ES-I3 (cell line): ENCODE measurements at regions not wholly inside any gene's neighbourhood (a gene's known extent, or its start where the extent isn't known, plus 50 kb on each side); places are given as distances from the start of the nearest gene placed in this dataset.
"Not testable (repeated sequence)": the region's sequence is repeated elsewhere in the genome, so short reads cannot be mapped to it uniquely, and the experiment has no call there.

Experiments used
- H3K36me3 ChIP-seq: 2 replicates; pipeline ENCODE4 v1.6.1; 2013; ENCODE audit warnings: mild to moderate bottlenecking, low read length, control low read depth, moderate library complexity; ENCODE audit not compliant: insufficient read depth
- H3K4me1 ChIP-seq: 2 replicates; pipeline ENCODE4 v1.6.1; 2013; ENCODE audit warnings: mild to moderate bottlenecking, control low read depth, low read length; ENCODE audit not compliant: insufficient read depth
- H3K9ac ChIP-seq: 2 replicates; pipeline ENCODE4 v1.6.1; 2013; ENCODE audit warnings: low read depth, mild to moderate bottlenecking, low read length, moderate library complexity
- H3K9me3 ChIP-seq: 2 replicates; pipeline ENCODE4 v1.6.1; 2013; ENCODE audit warnings: mild to moderate bottlenecking, low read length, moderate library complexity; ENCODE audit not compliant: control insufficient read depth, insufficient read depth

- H3K4me1 ChIP-seq: no peaks in the 10 kb centered on the region
- H3K36me3 ChIP-seq: no peaks in the 10 kb centered on the region
- no peak overlapping the region for H3K9ac ChIP-seq
- peaks cover 8% of the 10 kb centered on the region; the same call in 1 of the 2 replicates for H3K9me3 ChIP-seq
Measured at GRCh38 chr9:15070716-15071115, 160.5 kb upstream of the FREM1 start.

DNA sequence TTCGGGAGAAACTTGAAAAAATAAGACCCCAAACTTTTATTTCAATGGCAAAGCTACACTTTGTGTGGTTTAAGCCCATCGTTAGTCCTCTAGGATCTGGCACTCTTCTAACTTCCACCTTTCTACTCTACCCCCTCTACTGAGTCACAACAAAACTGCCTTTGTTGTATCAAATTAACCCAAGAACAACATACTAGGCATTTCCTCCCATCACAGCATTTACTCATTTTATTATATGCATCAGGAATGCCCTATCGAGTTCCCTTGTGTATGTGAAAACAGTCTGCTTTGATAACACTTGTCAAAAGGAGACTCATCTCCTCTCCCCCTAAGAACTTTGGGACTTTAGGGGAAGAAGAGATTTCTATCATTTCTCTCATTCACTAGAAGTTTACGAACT lies 158.9 kb upstream of the FREM1 start:
- peaks cover 5% of the 10 kb centered on the region; the same call in 1 of the 2 replicates for H3K9me3 ChIP-seq
- no peak overlapping the region for H3K9ac ChIP-seq
- H3K36me3 ChIP-seq: no peaks in the 10 kb centered on the region
- no peaks in the 10 kb centered on the region for H3K4me1 ChIP-seq

GRCh38 chr9:15068261-15068660 lies 158.0 kb upstream of the FREM1 start:
- H3K9ac ChIP-seq: no peak overlapping the region

GRCh38 chr9:15059003-15059402 lies 148.8 kb upstream of the FREM1 start:
- H3K9me3 ChIP-seq: no peaks in the 10 kb centered on the region
- no peak overlapping the region for H3K9ac ChIP-seq
- no peaks in the 10 kb centered on the region for H3K4me1 ChIP-seq
- no peaks in the 10 kb centered on the region for H3K36me3 ChIP-seq

More at GRCh38 chr9:15068261-15068660, 158.0 kb upstream of the FREM1 start:
- H3K4me1 ChIP-seq: no peaks in the 10 kb centered on the region
- peaks cover 5% of the 10 kb centered on the region; the same call in 1 of the 2 replicates for H3K9me3 ChIP-seq
- H3K36me3 ChIP-seq: no peaks in the 10 kb centered on the region

DNA sequence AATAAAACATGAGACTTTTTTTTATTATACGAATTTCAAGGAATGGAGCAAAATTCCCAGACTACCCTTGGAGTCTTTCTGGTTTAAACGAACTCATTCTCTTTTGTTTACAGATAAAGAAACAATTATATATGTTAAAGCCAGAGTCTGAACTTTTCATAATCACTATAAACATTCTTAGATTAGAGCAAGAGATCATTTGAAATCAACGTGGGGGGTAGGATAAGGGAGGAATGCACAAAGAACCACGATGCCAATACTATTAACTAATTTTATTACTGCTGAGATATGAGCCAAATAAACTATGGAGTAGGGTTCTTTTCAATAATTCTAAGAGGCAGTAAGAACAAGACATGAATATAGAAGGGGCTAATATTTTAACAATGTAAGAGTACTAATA lies 148.0 kb upstream of the FREM1 start:
- no peaks in the 10 kb centered on the region for H3K9me3 ChIP-seq
- no peaks in the 10 kb centered on the region for H3K36me3 ChIP-seq
- no peak overlapping the region for H3K9ac ChIP-seq
- no peaks in the 10 kb centered on the region for H3K4me1 ChIP-seq

DNA sequence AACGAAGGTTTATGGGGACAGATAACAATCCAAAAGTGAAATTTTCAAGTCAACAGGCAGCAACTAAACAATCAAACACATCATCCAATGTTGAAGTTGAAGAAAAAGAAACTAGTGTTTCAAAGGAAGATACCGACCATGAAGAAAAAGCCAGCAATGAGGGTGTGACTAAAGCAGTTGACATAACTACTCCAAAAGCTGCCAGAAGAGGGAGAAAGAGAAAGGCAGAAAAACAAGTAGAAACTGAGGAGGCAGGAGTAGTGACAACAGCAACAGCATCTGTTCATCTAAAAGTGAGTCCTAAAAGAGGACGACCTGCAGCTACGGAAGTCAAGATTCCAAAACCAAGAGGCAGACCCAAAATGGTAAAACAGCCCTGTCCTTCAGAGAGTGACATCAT lies 145.1 kb upstream of the FREM1 start:
- not testable (repeated sequence) for H3K4me1 ChIP-seq, H3K36me3 ChIP-seq, H3K9ac ChIP-seq, H3K9me3 ChIP-seq

GRCh38 chr9:15048772-15049171 lies 138.5 kb upstream of the FREM1 start:
- H3K9ac ChIP-seq: no peak overlapping the region
- H3K4me1 ChIP-seq: no peaks in the 10 kb centered on the region
- no peaks in the 10 kb centered on the region for H3K36me3 ChIP-seq
- no peaks in the 10 kb centered on the region for H3K9me3 ChIP-seq

DNA sequence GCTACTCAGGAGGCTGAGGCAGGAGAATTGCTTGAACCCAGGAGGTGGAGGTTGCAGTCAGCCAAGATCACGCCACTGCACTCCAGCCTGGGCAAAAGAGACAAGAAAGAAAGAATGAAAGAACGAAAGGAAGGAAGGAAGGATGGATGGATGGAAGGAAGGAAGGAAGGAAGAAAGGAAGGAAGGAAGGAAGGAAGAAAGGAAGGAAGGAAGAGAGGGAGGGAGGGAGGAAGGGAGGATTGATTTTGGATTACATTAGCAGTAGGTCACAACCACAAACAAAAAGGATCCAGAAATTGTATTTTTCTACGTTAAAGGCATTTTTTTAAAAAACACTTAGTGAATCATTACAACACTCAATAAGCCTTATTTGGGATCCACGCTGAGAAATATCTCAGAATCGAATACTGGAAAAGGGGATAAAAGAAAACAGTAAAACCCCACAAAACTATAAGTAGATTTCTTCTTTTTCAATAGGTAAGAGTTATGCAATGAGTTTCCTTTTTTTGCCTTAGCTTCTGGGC lies 136.9 kb upstream of the FREM1 start:
- Histone ChIP-seq H3K36me3 (no peaks in the 10 kb centered on the region), H3K9ac (no peak overlapping the region), H3K9me3 (no peaks in the 10 kb centered on the region), H3K4me1 (no peaks in the 10 kb centered on the region)

- no peaks in the 10 kb centered on the region for H3K9me3 ChIP-seq
- H3K9ac ChIP-seq: no peak overlapping the region
- H3K4me1 ChIP-seq: no peaks in the 10 kb centered on the region
- H3K36me3 ChIP-seq: no peaks in the 10 kb centered on the region
Measured at GRCh38 chr9:15033316-15033715, 123.1 kb upstream of the FREM1 start.

DNA sequence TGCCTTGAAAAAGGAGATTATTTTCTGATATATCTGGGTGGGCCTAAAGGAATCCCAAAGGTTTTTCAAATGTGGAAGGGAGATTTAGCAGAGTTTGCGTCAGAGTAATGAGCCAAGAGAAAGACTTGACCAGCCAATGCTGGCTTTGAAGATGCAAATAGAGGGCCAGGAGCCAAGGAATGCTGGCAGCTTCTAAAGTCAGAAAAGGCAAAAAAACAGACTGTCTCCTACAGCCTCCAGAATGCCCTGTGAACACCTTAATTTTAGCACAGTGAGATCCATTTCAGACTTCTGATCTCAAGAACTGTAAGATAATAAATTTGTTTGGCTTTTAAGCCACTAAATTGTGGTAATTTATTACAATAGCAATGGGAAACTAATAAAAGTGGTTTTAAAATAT lies 122.6 kb upstream of the FREM1 start:
- H3K9me3 ChIP-seq: no peaks in the 10 kb centered on the region
- no peaks in the 10 kb centered on the region for H3K4me1 ChIP-seq
- H3K36me3 ChIP-seq: no peaks in the 10 kb centered on the region
- H3K9ac ChIP-seq: no peak overlapping the region

DNA sequence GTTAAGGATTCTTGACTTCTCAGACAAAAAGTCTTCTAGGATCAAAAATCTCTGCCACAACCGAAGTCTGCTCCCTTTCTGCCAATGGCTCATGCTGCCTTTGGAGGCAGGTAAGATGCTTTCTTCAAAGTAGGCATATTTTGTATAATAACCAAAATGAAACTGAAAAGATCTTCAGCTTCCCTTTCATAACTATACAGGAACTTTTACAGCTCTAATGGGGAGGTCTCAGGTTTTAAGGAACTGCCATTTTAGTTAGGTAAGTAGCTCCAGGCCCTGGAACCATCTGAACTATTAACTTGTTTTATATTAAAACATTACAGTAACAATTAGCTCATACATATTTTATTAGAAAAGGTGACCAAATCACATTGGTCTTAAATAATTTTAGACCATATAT lies 110.9 kb upstream of the FREM1 start:
- no peak overlapping the region for H3K9ac ChIP-seq
- no peaks in the 10 kb centered on the region for H3K4me1 ChIP-seq
- no peaks in the 10 kb centered on the region for H3K9me3 ChIP-seq
- no peaks in the 10 kb centered on the region for H3K36me3 ChIP-seq

- H3K9me3 ChIP-seq: no peaks in the 10 kb centered on the region
- H3K4me1 ChIP-seq: no peaks in the 10 kb centered on the region
- H3K9ac ChIP-seq: no peak overlapping the region
- no peaks in the 10 kb centered on the region for H3K36me3 ChIP-seq
Measured at GRCh38 chr9:15018096-15018637, 107.9 kb upstream of the FREM1 start.

GRCh38 chr9:15010581-15010980 lies 100.4 kb upstream of the FREM1 start:
- Histone ChIP-seq H3K36me3 (no peaks in the 10 kb centered on the region), H3K9me3 (no peaks in the 10 kb centered on the region), H3K4me1 (no peaks in the 10 kb centered on the region), H3K9ac (no peak overlapping the region)

GRCh38 chr9:15007698-15008097 lies 97.5 kb upstream of the FREM1 start:
- H3K9ac ChIP-seq: no peak overlapping the region
- H3K4me1 ChIP-seq: no peaks in the 10 kb centered on the region
- no peaks in the 10 kb centered on the region for H3K9me3 ChIP-seq
- H3K36me3 ChIP-seq: no peaks in the 10 kb centered on the region

GRCh38 chr9:14994738-14995137 lies 84.5 kb upstream of the FREM1 start:
- H3K36me3 ChIP-seq: no peaks in the 10 kb centered on the region
- no peaks in the 10 kb centered on the region for H3K9me3 ChIP-seq
- no peaks in the 10 kb centered on the region; the same call in 1 of the 2 replicates for H3K4me1 ChIP-seq
- H3K9ac ChIP-seq: no peak overlapping the region
